Occipital lobe (tissue), 1 donor: ENCODE measurements at regions not wholly inside any gene's neighbourhood (a gene's known extent, or its start where the extent isn't known, plus 50 kb on each side); places are given as distances from the start of the nearest gene placed in this dataset.
"Not testable (repeated sequence)": the region's sequence is repeated elsewhere in the genome, so short reads cannot be mapped to it uniquely, and the experiment has no call there.

Experiments
- DNase-seq: peaks from one replicate; lab custom pipeline; 2025; lab: John Stamatoyannopoulos, UW

GRCh38 chr1:94674876-94675275 is 133.3 kb upstream of the F3 start:
- no peak for DNase-seq

- no peak for DNase-seq
Measured at GRCh38 chr1:94672934-94673333, 131.4 kb upstream of the F3 start.

GRCh38 chr1:94672001-94672400 is 130.4 kb upstream of the F3 start:
- DNase-seq, result no peak

- DNase-seq, result no peak
Measured at GRCh38 chr1:94670273-94670672, 128.7 kb upstream of the F3 start.

DNA sequence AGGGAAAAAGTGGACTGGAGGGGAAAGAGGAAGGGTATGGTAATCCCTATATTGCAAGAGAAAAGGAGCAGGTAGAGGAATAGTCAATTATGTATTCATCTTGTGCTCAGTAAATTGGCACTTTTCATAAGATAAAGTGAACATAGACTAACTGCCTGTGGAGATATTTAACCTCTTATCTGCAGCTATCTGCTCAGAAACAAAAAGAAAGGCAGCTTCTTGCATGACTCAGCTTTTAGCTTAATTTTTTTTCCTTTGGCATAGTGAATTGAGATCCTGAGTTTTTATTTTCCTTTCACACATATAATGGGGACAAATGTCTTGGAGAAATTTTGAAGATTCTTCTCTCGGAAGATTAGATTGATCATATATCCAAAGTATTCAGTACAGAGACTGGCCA is 127.6 kb upstream of the F3 start:
- no peak for DNase-seq

- no peak for DNase-seq
Measured at GRCh38 chr1:94668528-94668927, 127.0 kb upstream of the F3 start.

DNA sequence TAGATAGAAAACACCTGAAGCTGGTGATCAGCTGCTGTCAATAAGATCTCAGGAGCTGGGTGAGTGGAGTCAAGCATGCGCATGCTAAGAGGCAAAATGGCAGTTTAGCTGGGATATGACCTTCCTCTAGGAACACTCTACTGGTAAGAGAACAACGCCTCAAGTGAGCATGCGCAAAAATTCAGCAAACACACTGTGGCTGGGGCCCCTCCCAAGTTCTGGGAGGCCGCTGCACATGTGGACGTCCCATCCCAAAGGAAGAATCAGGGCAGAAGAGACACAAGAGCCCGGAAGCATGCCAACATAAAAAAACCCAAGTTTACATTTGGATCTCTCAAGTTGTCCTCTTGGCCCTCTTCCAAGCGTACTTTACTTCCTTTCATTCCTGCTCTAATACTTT is 126.3 kb upstream of the F3 start:
- DNase-seq, result no peak

GRCh38 chr1:94666797-94667196 is 125.2 kb upstream of the F3 start:
- DNase-seq, result no peak

GRCh38 chr1:94661431-94661932 is 119.9 kb upstream of the F3 start:
- no peak for DNase-seq

GRCh38 chr1:94660994-94661393 is 119.4 kb upstream of the F3 start:
- no peak for DNase-seq

DNA sequence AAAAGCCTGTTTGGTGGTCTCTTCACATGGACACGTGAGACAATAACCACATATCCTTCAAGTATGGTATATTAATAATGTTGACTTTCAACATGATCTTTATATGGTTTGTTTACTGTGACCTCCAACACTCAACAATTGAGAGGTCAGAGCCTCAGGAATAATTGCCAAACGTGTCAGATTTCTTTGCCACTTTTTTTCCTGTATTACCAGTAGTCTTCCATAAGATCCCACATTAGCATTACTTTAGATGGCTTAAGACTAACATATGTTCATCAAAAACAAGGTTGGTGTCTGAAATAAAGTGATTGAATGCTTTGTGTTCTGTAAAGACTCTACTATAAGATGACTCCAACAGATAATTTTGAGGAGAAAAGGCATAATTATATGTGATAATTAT is 118.7 kb upstream of the F3 start:
- DNase-seq, result no peak

- not testable (repeated sequence) for DNase-seq
Measured at GRCh38 chr1:94659202-94659601, 117.6 kb upstream of the F3 start.

DNA sequence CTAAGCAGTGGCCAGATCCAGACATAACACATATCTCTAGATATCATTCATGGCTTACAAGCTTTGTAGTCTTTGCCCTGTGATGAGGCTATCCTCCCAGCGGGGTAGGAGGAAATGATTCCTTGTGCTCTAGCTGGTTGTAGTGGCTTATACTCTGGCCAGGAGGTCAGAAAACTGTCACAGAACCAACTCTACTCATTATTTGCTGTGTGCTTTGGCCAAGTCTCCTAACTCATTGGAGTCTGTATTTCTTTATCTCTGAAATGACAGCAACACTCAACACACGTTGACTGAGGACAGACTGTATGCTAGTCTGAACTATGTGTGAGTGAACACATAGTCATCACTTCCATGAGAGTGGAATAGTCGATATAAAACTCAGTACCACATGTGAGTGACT is 116.7 kb upstream of the F3 start:
- DNase-seq, result no peak

- not testable (repeated sequence) for DNase-seq
Measured at GRCh38 chr1:94657776-94658175, 116.2 kb upstream of the F3 start.

- DNase-seq, result no peak
Measured at GRCh38 chr1:94656967-94657366, 115.4 kb upstream of the F3 start.

GRCh38 chr1:94654919-94655318 is 113.4 kb upstream of the F3 start:
- DNase-seq, result no peak

DNA sequence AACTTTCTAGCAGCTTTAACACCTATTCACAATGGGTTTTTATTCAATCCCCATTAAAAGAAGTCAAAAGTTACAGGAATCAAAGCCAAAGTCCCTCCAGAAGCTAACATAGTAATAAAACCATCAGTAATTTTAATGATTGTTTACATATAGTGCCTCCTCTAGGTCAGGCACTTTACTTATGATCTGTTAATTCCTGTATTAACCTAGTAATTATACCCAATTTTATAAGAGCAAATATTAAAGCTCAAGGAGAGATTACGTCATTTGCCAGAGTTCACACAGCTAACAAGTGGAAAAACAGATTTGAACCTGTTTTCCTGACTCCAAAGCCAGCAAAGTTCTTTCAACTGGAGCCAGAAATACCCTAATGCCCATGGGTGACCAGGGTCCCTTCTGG is 112.9 kb upstream of the F3 start:
- no peak for DNase-seq

DNA sequence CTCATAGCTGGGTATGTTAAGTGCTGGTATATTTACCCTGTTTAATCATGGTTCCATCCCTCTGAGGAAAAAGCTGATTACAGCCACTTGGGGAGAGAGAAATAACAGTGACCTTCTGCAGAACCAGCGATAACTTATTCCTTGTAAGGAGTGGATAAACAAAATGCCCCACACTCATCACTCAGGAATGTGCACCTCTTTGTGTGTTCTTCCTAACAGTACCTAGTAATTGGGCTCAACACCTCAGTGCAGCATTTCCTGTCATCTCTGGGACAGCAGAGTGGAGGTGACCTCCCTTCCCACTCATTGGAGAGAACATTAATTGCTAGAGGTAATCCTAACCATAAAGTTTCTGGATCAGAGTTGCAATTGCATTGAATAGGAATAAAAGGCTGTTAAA is 112.5 kb upstream of the F3 start:
- DNase-seq, result no peak

GRCh38 chr1:94653454-94653853 is 111.9 kb upstream of the F3 start:
- no peak for DNase-seq

GRCh38 chr1:94651076-94651475 is 109.5 kb upstream of the F3 start:
- DNase-seq, result no peak

- no peak for DNase-seq
Measured at GRCh38 chr1:94650301-94650700, 108.7 kb upstream of the F3 start.

- DNase-seq, result no peak
Measured at GRCh38 chr1:94648225-94649007, 106.9 kb upstream of the F3 start.

DNA sequence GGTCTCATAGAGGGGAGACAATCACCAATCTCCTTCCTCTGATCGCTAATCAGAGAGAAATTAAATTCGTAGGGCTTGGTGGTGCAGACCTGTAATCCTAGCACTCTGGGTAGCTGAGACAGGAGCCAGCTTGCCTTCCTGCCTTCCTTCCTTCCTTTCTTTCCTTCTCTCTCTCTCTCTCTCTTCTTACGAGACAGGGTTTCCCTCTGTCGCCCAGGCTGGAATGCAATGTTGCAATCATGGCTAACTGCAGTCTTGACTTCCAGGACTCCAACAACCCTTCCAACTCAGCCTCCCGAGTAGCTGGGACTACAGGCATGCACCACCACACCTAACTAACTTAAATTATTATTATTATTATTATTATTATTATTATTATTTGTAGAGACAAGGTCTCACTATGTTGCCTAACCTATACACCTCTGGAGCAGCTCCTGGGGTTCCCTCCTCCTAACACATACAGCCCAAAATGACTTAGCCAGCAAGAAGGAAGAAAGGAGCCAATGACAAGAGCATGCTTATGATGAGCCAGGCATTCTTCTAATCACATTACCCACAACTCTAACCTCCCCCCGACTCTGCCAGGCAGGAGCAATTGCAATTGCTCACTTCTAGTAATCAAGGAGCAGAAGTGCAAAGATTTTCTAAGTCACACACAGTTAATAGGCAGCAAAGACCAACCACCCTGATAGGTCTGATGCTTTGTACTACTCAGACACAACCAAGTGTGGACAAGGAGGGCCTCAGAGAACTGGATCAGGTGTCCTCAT is 105.4 kb upstream of the F3 start:
- no peak for DNase-seq
